ENCODE measurements at regions not wholly inside any gene's neighbourhood (a gene's known extent, or its start where the extent isn't known, plus 50 kb on each side); places are given as distances from the start of the nearest gene placed in this dataset.

- no peak overlapping the region for H3K4me3 Mint-ChIP-seq (ENCODE audit: unreplicated experiment)
- H3K9me3 Mint-ChIP-seq (ENCODE audit: unreplicated experiment) = no peaks in the 10 kb centered on the region
- H3K4me1 Mint-ChIP-seq (ENCODE audit: low read depth, unreplicated experiment) = peaks cover 14% of the 10 kb centered on the region
- DNase-seq = no peak
- no peaks in the 10 kb centered on the region for H3K27me3 Mint-ChIP-seq (ENCODE audit: unreplicated experiment)
- no peak overlapping the region for H3K27ac Mint-ChIP-seq (ENCODE audit: unreplicated experiment)
- H3K36me3 Mint-ChIP-seq (ENCODE audit: unreplicated experiment) = no peaks in the 10 kb centered on the region
- TF ChIP-seq, protein P1, sequence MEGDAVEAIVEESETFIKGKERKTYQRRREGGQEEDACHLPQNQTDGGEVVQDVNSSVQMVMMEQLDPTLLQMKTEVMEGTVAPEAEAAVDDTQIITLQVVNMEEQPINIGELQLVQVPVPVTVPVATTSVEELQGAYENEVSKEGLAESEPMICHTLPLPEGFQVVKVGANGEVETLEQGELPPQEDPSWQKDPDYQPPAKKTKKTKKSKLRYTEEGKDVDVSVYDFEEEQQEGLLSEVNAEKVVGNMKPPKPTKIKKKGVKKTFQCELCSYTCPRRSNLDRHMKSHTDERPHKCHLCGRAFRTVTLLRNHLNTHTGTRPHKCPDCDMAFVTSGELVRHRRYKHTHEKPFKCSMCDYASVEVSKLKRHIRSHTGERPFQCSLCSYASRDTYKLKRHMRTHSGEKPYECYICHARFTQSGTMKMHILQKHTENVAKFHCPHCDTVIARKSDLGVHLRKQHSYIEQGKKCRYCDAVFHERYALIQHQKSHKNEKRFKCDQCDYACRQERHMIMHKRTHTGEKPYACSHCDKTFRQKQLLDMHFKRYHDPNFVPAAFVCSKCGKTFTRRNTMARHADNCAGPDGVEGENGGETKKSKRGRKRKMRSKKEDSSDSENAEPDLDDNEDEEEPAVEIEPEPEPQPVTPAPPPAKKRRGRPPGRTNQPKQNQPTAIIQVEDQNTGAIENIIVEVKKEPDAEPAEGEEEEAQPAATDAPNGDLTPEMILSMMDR (IDR thresholded peaks at IDR 0.05; ENCODE audit: partially characterized antibody, unreplicated experiment) = no peak
These were observed 79.9 kb upstream of the CADPS start for GRCh38 chr3:62955126-62955525.

DNA sequence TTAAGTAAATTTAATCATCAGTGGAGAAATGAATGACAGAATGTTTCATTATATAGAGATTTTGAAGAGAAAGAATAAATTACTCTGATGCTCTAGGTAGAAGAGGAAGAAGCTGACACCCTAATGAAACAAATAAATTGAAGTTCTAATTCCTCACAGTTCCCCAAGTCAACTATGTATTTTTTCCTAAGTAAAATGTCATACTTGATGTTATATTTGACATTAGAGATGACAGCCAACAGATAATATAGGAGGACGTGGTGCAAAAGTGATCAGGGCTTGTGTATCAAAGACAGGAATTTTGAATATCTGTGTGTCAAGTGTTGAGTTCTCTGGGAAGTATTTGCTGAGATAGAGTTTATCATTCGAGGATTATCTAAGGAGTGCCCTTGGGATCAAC, 81.2 kb upstream of the CADPS start:
- Mint-ChIP-seq H3K27ac (ENCODE audit: unreplicated experiment) (no peak overlapping the region), H3K4me3 (ENCODE audit: unreplicated experiment) (no peak overlapping the region), H3K9me3 (ENCODE audit: unreplicated experiment) (no peaks in the 10 kb centered on the region), H3K4me1 (ENCODE audit: low read depth, unreplicated experiment) (peaks cover 5% of the 10 kb centered on the region), H3K27me3 (ENCODE audit: unreplicated experiment) (no peaks in the 10 kb centered on the region), H3K36me3 (ENCODE audit: unreplicated experiment) (no peaks in the 10 kb centered on the region)
- TF ChIP-seq, protein P1 (IDR thresholded peaks at IDR 0.05; ENCODE audit: partially characterized antibody, unreplicated experiment) = no peak
- DNase-seq = no peak

GRCh38 chr3:62961874-62962556, 86.8 kb upstream of the CADPS start:
- no peak for DNase-seq
- TF ChIP-seq, protein P1 (IDR thresholded peaks at IDR 0.05; ENCODE audit: partially characterized antibody, unreplicated experiment) = no peak
- Mint-ChIP-seq H3K4me1 (ENCODE audit: low read depth, unreplicated experiment) (peaks cover 3% of the 10 kb centered on the region), H3K36me3 (ENCODE audit: unreplicated experiment) (no peaks in the 10 kb centered on the region), H3K9me3 (ENCODE audit: unreplicated experiment) (peaks cover 1% of the 10 kb centered on the region), H3K4me3 (ENCODE audit: unreplicated experiment) (no peak overlapping the region), H3K27ac (ENCODE audit: unreplicated experiment) (no peak overlapping the region), H3K27me3 (ENCODE audit: unreplicated experiment) (no peaks in the 10 kb centered on the region)

GRCh38 chr3:62962714-62963113, 87.5 kb upstream of the CADPS start:
- Mint-ChIP-seq H3K9me3 (ENCODE audit: unreplicated experiment) (peaks cover 1% of the 10 kb centered on the region), H3K36me3 (ENCODE audit: unreplicated experiment) (no peaks in the 10 kb centered on the region), H3K4me3 (ENCODE audit: unreplicated experiment) (no peak overlapping the region), H3K4me1 (ENCODE audit: low read depth, unreplicated experiment) (peaks cover 3% of the 10 kb centered on the region), H3K27ac (ENCODE audit: unreplicated experiment) (no peak overlapping the region), H3K27me3 (ENCODE audit: unreplicated experiment) (no peaks in the 10 kb centered on the region)
- TF ChIP-seq, protein P1 (IDR thresholded peaks at IDR 0.05; ENCODE audit: partially characterized antibody, unreplicated experiment) = no peak
- DNase-seq = no peak

DNA sequence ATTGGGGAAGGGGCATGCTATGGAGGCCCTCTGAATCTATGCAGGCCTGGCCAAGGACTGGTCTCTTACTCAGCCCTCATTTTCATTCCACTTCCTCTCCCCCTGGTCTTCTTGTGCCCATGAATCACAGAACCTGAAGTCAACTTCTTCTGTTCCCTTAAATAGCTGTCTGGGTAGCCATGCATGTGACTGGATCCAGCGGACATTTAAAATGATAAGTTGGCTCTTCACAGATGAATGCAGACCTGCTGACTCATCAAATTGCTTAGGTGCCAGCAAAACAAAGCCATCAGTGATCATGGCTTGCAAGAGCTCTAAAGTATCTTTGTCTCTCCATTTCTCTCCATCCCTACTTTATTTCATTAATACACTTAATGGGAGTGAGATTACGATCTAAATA, 90.1 kb upstream of the CADPS start:
- no peak for DNase-seq
- Mint-ChIP-seq H3K9me3 (ENCODE audit: unreplicated experiment) (peaks cover 1% of the 10 kb centered on the region), H3K4me1 (ENCODE audit: low read depth, unreplicated experiment) (peaks cover 3% of the 10 kb centered on the region)

More for the DNA sequence above, 90.1 kb upstream of the CADPS start:
- Mint-ChIP-seq H3K27me3 (ENCODE audit: unreplicated experiment) (no peaks in the 10 kb centered on the region), H3K27ac (ENCODE audit: unreplicated experiment) (no peak overlapping the region), H3K4me3 (ENCODE audit: unreplicated experiment) (no peak overlapping the region), H3K36me3 (ENCODE audit: unreplicated experiment) (no peaks in the 10 kb centered on the region)
- TF ChIP-seq, protein P1 (IDR thresholded peaks at IDR 0.05; ENCODE audit: partially characterized antibody, unreplicated experiment) = no peak

Measured in glutamatergic neuron (in vitro differentiated cells).